ENCODE measurements at regions not wholly inside any gene's neighbourhood (a gene's known extent, or its start where the extent isn't known, plus 50 kb on each side); places are given as distances from the start of the nearest gene placed in this dataset.
"Not testable (repeated sequence)": the region's sequence is repeated elsewhere in the genome, so short reads cannot be mapped to it uniquely, and the experiment has no call there.

DNA sequence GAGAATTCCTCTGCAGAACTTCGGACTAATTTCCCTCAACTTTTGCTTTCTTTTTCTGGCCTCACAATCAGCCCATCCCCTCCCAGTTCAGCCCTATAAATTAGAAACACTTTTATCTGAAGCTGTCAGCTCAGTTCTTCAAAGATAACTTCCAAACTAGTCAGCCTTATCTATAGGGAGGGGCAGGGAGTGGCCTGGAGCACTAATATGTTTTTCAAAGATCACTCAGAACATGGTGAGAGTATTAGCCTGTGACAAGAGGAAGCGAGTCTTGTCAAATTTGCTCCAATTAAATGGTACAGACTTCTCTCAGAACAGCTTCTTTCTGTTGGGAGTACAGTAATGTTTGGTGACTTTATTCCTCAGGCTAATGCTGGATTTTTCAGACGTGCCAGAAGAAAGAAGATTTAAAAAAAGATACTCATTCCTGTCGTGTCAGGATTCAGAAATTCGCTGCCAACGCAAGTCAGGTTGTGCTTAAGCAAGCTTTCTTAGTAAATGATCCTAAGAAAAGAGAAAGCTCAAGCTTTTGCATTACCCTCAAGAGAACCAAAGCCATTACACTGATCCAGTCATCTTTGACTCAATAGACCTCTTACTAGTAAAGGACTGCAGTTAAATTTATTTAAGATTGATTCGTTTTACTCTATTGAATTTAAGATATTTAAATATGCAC lies 1033.6 kb downstream of the SLITRK5 start:
- no peaks in the 10 kb centered on the region for H3K27me3 ChIP-seq
- H3K36me3 ChIP-seq = no peaks in the 10 kb centered on the region
- intact Hi-C loops (cut with DNase I) = no loop called here
- no peak overlapping the region for H3K27ac ChIP-seq
- WGBS, 2 donors = 26 to 60% methylated on average over 7 of the region's 7 CpGs
- no peak for DNase-seq
- H3K4me1 ChIP-seq = no peaks in the 10 kb centered on the region
- H3K9me3 ChIP-seq = no peaks in the 10 kb centered on the region
- no peak overlapping the region for H3K4me3 ChIP-seq
- TF ChIP-seq EP300 (IDR thresholded peaks at IDR 0.05) (no peak), POLR2AphosphoS5 (IDR thresholded peaks at IDR 0.05) (no peak), POLR2A (IDR thresholded peaks at IDR 0.05) (no peak)
- TF ChIP-seq, protein P1, sequence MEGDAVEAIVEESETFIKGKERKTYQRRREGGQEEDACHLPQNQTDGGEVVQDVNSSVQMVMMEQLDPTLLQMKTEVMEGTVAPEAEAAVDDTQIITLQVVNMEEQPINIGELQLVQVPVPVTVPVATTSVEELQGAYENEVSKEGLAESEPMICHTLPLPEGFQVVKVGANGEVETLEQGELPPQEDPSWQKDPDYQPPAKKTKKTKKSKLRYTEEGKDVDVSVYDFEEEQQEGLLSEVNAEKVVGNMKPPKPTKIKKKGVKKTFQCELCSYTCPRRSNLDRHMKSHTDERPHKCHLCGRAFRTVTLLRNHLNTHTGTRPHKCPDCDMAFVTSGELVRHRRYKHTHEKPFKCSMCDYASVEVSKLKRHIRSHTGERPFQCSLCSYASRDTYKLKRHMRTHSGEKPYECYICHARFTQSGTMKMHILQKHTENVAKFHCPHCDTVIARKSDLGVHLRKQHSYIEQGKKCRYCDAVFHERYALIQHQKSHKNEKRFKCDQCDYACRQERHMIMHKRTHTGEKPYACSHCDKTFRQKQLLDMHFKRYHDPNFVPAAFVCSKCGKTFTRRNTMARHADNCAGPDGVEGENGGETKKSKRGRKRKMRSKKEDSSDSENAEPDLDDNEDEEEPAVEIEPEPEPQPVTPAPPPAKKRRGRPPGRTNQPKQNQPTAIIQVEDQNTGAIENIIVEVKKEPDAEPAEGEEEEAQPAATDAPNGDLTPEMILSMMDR (IDR thresholded peaks at IDR 0.05) = no peak

DNA sequence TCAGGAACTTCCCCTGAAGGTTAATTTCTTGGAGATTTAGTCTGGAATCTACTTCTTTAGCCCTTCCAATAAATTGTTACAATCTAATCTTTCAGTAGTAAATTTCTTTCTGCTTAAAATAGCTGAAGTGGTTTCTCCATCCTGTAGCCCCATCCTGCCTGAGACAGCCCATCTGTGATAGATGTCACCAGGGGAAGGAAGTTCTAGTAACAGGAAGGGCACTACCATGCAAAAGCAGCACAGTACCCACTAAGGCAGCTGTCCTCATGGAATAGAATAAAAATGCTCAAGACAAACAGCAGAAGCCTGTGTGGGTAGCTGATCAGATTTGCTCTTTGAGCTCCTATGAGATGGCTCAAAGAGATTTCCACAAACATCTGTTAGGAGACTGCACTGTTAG lies 1036.5 kb downstream of the SLITRK5 start:
- TF ChIP-seq EP300 (IDR thresholded peaks at IDR 0.05) (no peak), POLR2A (IDR thresholded peaks at IDR 0.05) (no peak), POLR2AphosphoS5 (IDR thresholded peaks at IDR 0.05) (no peak)
- TF ChIP-seq, protein P1 (IDR thresholded peaks at IDR 0.05) = no peak
- no peaks in the 10 kb centered on the region for H3K4me1 ChIP-seq
- no peak overlapping the region for H3K4me3 ChIP-seq
- H3K27me3 ChIP-seq = no peaks in the 10 kb centered on the region
- no peak for DNase-seq
- H3K9me3 ChIP-seq = no peaks in the 10 kb centered on the region
- H3K36me3 ChIP-seq = no peaks in the 10 kb centered on the region
- H3K27ac ChIP-seq = no peak overlapping the region
- intact Hi-C loops (cut with DNase I) = no loop called here

DNA sequence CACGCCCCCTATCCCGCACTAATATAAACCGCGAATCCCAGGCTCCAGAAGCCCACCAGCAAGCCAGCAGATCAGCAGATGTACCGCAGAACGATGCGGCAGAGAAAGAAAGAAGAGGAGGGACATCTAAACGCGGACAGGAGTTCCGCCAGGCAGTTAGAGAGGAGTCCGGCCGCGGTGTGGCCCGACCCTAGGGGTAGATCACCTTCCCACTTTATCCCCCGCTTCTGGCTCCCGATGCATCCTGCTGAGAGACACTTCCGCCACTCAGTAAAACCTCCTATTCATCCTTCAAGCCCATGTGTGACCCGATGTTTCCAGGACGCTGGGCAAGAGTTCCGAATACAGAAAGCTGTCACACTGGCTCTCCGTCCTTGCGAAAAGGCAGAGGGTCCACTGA lies 1046.8 kb downstream of the SLITRK5 start:
- intact Hi-C loops (cut with DNase I) = no loop called here
- DNase-seq = no peak
- Histone ChIP-seq H3K27ac (no peak overlapping the region), H3K27me3 (no peaks in the 10 kb centered on the region), H3K4me3 (no peak overlapping the region), H3K4me1 (no peaks in the 10 kb centered on the region), H3K9me3 (no peaks in the 10 kb centered on the region), H3K36me3 (no peaks in the 10 kb centered on the region)
- TF ChIP-seq, protein P1 (IDR thresholded peaks at IDR 0.05) = no peak
- no peak for TF ChIP-seq EP300 (IDR thresholded peaks at IDR 0.05)
- TF ChIP-seq POLR2A (IDR thresholded peaks at IDR 0.05) = no peak
- TF ChIP-seq POLR2AphosphoS5 (IDR thresholded peaks at IDR 0.05) = no peak
- WGBS, 2 donors = 94 to 97% methylated on average over 22 of the region's 22 CpGs

DNA sequence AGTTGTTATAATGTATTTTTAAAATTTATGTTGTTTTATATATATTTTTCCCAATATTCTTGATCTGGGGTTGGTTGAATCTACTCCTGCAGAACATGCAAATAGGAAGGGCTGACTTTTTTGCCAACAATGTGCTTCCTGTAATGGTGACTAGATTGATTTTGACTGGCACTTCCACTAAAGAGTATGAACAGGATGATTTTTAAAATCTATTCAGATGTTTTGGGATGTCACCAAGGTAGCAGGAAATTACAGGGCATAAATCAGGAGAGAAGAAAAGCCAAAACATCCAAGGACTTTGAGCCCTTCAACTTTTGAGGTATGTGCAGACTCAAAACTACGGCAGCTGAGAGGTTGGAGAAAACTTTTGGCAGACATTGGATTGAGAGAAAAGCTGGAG lies 1047.6 kb downstream of the SLITRK5 start:
- Histone ChIP-seq H3K4me1 (no peaks in the 10 kb centered on the region), H3K27ac (no peak overlapping the region), H3K36me3 (no peaks in the 10 kb centered on the region), H3K4me3 (no peak overlapping the region), H3K27me3 (no peaks in the 10 kb centered on the region), H3K9me3 (no peaks in the 10 kb centered on the region)
- 80 to 86% methylated on average over 1 of the region's 1 CpG for WGBS, 2 donors
- no peak for DNase-seq
- intact Hi-C loops (cut with DNase I) = no loop called here
- TF ChIP-seq EP300 (IDR thresholded peaks at IDR 0.05) = no peak
- TF ChIP-seq, protein P1 (IDR thresholded peaks at IDR 0.05) = no peak
- no peak for TF ChIP-seq POLR2A (IDR thresholded peaks at IDR 0.05)
- TF ChIP-seq POLR2AphosphoS5 (IDR thresholded peaks at IDR 0.05) = no peak

DNA sequence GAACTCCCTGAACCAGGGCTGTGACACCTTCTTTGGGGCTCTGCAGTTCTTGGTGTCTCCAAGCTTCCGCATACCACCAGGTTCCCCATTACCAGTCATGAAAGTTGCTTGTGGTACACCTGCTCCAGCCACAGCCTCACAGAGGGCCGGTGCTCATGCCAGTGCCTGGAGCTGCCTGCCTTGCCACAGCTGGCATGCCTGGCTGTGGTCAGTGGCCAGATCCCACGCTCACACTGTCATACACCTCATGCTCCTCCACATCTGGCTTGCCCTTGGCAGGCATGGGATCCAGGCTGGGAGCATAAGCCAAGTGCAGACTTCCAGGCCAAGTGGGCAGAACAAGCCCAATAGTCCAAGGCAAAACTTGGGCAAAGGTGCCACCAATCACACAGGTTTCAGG lies 1054.9 kb downstream of the SLITRK5 start:
- H3K4me3 ChIP-seq = no peak overlapping the region
- no peaks in the 10 kb centered on the region for H3K27me3 ChIP-seq
- no peaks in the 10 kb centered on the region for H3K4me1 ChIP-seq
- TF ChIP-seq POLR2A (IDR thresholded peaks at IDR 0.05) (no peak), POLR2AphosphoS5 (IDR thresholded peaks at IDR 0.05) (no peak), EP300 (IDR thresholded peaks at IDR 0.05) (no peak)
- TF ChIP-seq, protein P1 (IDR thresholded peaks at IDR 0.05) = no peak
- DNase-seq = no peak
- H3K36me3 ChIP-seq = no peaks in the 10 kb centered on the region
- intact Hi-C loops (cut with DNase I) = no loop called here
- WGBS, 2 donors = 87 to 89% methylated on average over 3 of the region's 3 CpGs
- H3K9me3 ChIP-seq = no peaks in the 10 kb centered on the region
- H3K27ac ChIP-seq = no peak overlapping the region

DNA sequence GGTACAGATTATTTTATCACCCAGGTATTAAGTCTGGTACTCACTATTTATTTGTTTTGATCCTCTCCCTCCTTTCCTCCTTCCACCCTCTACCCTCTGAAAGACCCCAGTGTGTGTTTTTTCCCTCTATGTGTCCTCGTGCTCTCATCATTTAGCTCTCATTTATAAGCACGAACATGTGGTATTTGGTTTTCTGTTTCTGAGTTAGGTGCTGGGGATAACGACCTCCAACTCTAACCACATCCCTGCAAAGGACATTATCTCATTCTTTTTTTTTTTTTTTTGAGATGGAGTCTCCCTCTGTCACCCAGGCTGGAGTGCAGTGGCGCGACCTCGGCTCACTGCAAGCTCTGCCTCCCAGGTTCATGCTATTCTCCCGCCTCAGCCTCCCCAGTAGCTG lies 1056.1 kb downstream of the SLITRK5 start:
- H3K27me3 ChIP-seq; DNase-seq; H3K36me3 ChIP-seq; H3K27ac ChIP-seq; H3K9me3 ChIP-seq; H3K4me3 ChIP-seq; intact Hi-C loops (cut with DNase I); H3K4me1 ChIP-seq: not testable (repeated sequence)
- WGBS, 2 donors = 84 to 86% methylated on average over 7 of the region's 7 CpGs

All from sigmoid colon (tissue), 6 donors.